ENCODE measurements at regions not wholly inside any gene's neighbourhood (a gene's known extent, or its start where the extent isn't known, plus 50 kb on each side); places are given as distances from the start of the nearest gene placed in this dataset.

DNA sequence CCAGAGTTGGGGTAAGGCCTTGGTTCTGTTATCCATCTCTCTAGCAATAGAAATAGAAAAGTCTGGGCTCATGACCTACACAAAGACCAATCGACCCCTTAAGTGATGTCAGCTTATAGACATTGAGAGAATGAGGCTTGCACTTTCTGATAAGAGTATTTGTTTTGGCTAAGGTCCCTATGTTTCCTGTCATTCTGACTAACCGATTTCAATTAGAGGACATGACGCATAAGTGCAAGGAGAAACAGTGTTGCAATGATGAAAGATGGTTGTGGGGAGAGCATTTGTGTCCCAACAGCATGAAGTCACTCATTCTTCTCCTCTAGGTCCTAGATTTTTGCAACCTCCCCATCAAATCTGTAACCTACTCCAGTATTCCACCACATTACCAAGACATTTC, 255.1 kb downstream of the MAT2B start:
- peaks cover 3% of the 10 kb centered on the region for H3K27me3 Mint-ChIP-seq (ENCODE audit: low read depth)
- H3K9me3 Mint-ChIP-seq (ENCODE audit: low read depth): no peaks in the 10 kb centered on the region
- no peaks in the 10 kb centered on the region for H3K4me1 Mint-ChIP-seq (ENCODE audit: low read depth)
- H3K4me3 Mint-ChIP-seq (ENCODE audit: unreplicated experiment): no peak overlapping the region
- H3K36me3 Mint-ChIP-seq (ENCODE audit: low read depth): no peaks in the 10 kb centered on the region
- TF ChIP-seq CTCF (IDR thresholded peaks at IDR 0.05): no peak
- no peak overlapping the region for H3K27ac Mint-ChIP-seq (ENCODE audit: unreplicated experiment)
- no peak for DNase-seq (ENCODE audit: low spot score)

- peaks cover 16% of the 10 kb centered on the region for H3K27me3 Mint-ChIP-seq (ENCODE audit: low read depth)
- no peaks in the 10 kb centered on the region for H3K9me3 Mint-ChIP-seq (ENCODE audit: low read depth)
- TF ChIP-seq CTCF (IDR thresholded peaks at IDR 0.05): no peak
- no peak overlapping the region for H3K4me3 Mint-ChIP-seq (ENCODE audit: unreplicated experiment)
- no peak for DNase-seq (ENCODE audit: low spot score)
- no peaks in the 10 kb centered on the region for H3K36me3 Mint-ChIP-seq (ENCODE audit: low read depth)
- H3K4me1 Mint-ChIP-seq (ENCODE audit: low read depth): no peaks in the 10 kb centered on the region
- no peak overlapping the region for H3K27ac Mint-ChIP-seq (ENCODE audit: unreplicated experiment)
These were observed 261.7 kb downstream of the MAT2B start for GRCh38 chr5:163766936-163767670.

- Mint-ChIP-seq H3K27ac (ENCODE audit: unreplicated experiment) (no peak overlapping the region), H3K4me1 (ENCODE audit: low read depth) (no peaks in the 10 kb centered on the region), H3K27me3 (ENCODE audit: low read depth) (peaks cover 17% of the 10 kb centered on the region), H3K9me3 (ENCODE audit: low read depth) (no peaks in the 10 kb centered on the region), H3K36me3 (ENCODE audit: low read depth) (no peaks in the 10 kb centered on the region), H3K4me3 (ENCODE audit: unreplicated experiment) (no peak overlapping the region)
- TF ChIP-seq CTCF (IDR thresholded peaks at IDR 0.05): no peak
- no peak for DNase-seq (ENCODE audit: low spot score)
These were observed 265.2 kb downstream of the MAT2B start for GRCh38 chr5:163770625-163771024.

- no peak for TF ChIP-seq CTCF (IDR thresholded peaks at IDR 0.05)
- DNase-seq (ENCODE audit: low spot score): no peak
- Mint-ChIP-seq H3K27me3 (ENCODE audit: low read depth) (peaks cover 14% of the 10 kb centered on the region), H3K4me3 (ENCODE audit: unreplicated experiment) (no peak overlapping the region), H3K9me3 (ENCODE audit: low read depth) (no peaks in the 10 kb centered on the region), H3K27ac (ENCODE audit: unreplicated experiment) (no peak overlapping the region), H3K36me3 (ENCODE audit: low read depth) (no peaks in the 10 kb centered on the region), H3K4me1 (ENCODE audit: low read depth) (no peaks in the 10 kb centered on the region)
These were observed 266.8 kb downstream of the MAT2B start for GRCh38 chr5:163772241-163772640.

- DNase-seq (ENCODE audit: low spot score): no peak
- no peak overlapping the region for H3K4me3 Mint-ChIP-seq (ENCODE audit: unreplicated experiment)
- no peaks in the 10 kb centered on the region for H3K36me3 Mint-ChIP-seq (ENCODE audit: low read depth)
- TF ChIP-seq CTCF (IDR thresholded peaks at IDR 0.05): no peak
- peaks cover 14% of the 10 kb centered on the region for H3K27me3 Mint-ChIP-seq (ENCODE audit: low read depth)
- no peaks in the 10 kb centered on the region for H3K4me1 Mint-ChIP-seq (ENCODE audit: low read depth)
- H3K27ac Mint-ChIP-seq (ENCODE audit: unreplicated experiment): no peak overlapping the region
- no peaks in the 10 kb centered on the region for H3K9me3 Mint-ChIP-seq (ENCODE audit: low read depth)
These were observed 267.2 kb downstream of the MAT2B start for GRCh38 chr5:163772644-163773043.
